Ishikawa (cell line): ENCODE measurements at regions not wholly inside any gene's neighbourhood (a gene's known extent, or its start where the extent isn't known, plus 50 kb on each side); places are given as distances from the start of the nearest gene placed in this dataset.

Experiments
- CEBPB ChIP-seq: IDR thresholded peaks from 2 replicates; pipeline ENCODE4 v1.6.1; 2012
- CREB1 ChIP-seq: IDR thresholded peaks from 2 replicates; pipeline ENCODE4 v1.6.1; 2012; ENCODE audit warnings: low read depth
- EP300 ChIP-seq: IDR thresholded peaks from 2 replicates; pipeline ENCODE4 v1.6.1; 2012; ENCODE audit warnings: borderline replicate concordance
- FOXM1 ChIP-seq: IDR thresholded peaks from 2 replicates; pipeline ENCODE4 v1.6.1; 2012; ENCODE audit warnings: low read depth, borderline replicate concordance
- NFIC ChIP-seq: IDR thresholded peaks from 2 replicates; pipeline ENCODE4 v1.6.1; 2012
- RAD21 ChIP-seq: IDR thresholded peaks from 2 replicates; pipeline ENCODE4 v1.6.1; 2012; ENCODE audit warnings: low read depth
- REST ChIP-seq: IDR thresholded peaks from 2 replicates; pipeline ENCODE4 v1.6.1; 2012; ENCODE audit warnings: low read depth, mild to moderate bottlenecking
- TAF1 ChIP-seq: IDR thresholded peaks from 2 replicates; pipeline ENCODE4 v1.6.1; 2012; ENCODE audit warnings: low read depth, mild to moderate bottlenecking
- TCF12 ChIP-seq: IDR thresholded peaks from 2 replicates; pipeline ENCODE4 v1.6.1; 2012; ENCODE audit warnings: low read depth
- TEAD4 ChIP-seq: IDR thresholded peaks from 2 replicates; pipeline ENCODE4 v1.6.1; 2012
- USF1 ChIP-seq: IDR thresholded peaks from 2 replicates; pipeline ENCODE4 v1.6.1; 2012
- YY1 ChIP-seq: IDR thresholded peaks from 2 replicates; pipeline ENCODE4 v1.6.1; 2012; ENCODE audit warnings: low read depth
- ZBTB7A ChIP-seq: IDR thresholded peaks from 2 replicates; pipeline ENCODE4 v1.6.1; 2012; ENCODE audit warnings: low read depth

- TF ChIP-seq YY1 (no peak), FOXM1 (no peak), USF1 (no peak), CREB1 (no peak), TEAD4 (no peak), RAD21 (no peak), EP300 (no peak), CEBPB (no peak), TAF1 (no peak), TCF12 (no peak), NFIC (no peak), ZBTB7A (no peak), REST (no peak)
Measured at GRCh38 chr15:38788918-38789317, 224.3 kb upstream of the RASGRP1 start.
